B cell (primary cell): ENCODE measurements at regions not wholly inside any gene's neighbourhood (a gene's known extent, or its start where the extent isn't known, plus 50 kb on each side); places are given as distances from the start of the nearest gene placed in this dataset.

ENCODE experiments used
- EZH2 ChIP-seq: IDR thresholded peaks from 2 replicates; pipeline ENCODE4 v1.6.1; 2012; ENCODE audit warnings: borderline replicate concordance, low read depth, mild to moderate bottlenecking, moderate library complexity, low read length; ENCODE audit not compliant: insufficient read depth, poor library complexity, severe bottlenecking
- TF ChIP-seq, protein P1 (sequence below): fragments of 200-600 bp; IDR thresholded peaks from one replicate; pipeline ENCODE4 v1.8.0; 2022; ENCODE audit warnings: antibody characterized with exemption, mild to moderate bottlenecking

DNA sequence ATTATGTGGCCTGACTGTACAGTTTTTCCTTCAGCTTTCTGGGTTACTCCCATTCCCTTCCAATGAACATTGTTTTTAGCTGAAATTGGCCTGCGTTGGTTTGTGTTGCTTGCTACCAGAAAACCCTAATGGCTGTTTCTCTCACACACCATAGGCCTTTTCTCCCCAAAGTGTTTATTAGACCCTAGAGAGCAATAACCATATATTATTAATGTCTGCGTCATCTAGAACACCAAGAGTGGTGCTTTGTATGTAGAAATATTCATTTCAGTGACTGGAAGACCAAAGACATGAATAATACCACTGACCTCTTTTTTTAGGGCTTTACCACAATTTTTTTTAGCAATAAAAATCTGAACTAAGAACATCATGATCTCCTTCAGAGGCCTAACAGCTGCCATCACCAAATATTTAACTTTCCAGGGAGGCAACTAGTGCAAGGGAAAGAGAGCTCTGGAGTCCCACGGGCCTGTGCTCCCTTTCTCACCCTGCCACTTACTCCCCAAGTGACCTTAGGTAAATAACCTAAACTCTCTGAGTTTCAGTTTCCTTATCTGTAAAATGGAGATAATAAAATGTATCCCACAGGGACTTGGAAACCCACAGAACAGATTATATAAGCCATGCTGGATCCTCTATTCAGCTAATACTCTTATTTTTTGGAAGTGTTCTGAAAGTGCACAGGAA lies 201.9 kb upstream of the ISL1 start:
- TF ChIP-seq, protein P1, sequence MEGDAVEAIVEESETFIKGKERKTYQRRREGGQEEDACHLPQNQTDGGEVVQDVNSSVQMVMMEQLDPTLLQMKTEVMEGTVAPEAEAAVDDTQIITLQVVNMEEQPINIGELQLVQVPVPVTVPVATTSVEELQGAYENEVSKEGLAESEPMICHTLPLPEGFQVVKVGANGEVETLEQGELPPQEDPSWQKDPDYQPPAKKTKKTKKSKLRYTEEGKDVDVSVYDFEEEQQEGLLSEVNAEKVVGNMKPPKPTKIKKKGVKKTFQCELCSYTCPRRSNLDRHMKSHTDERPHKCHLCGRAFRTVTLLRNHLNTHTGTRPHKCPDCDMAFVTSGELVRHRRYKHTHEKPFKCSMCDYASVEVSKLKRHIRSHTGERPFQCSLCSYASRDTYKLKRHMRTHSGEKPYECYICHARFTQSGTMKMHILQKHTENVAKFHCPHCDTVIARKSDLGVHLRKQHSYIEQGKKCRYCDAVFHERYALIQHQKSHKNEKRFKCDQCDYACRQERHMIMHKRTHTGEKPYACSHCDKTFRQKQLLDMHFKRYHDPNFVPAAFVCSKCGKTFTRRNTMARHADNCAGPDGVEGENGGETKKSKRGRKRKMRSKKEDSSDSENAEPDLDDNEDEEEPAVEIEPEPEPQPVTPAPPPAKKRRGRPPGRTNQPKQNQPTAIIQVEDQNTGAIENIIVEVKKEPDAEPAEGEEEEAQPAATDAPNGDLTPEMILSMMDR, result no peak
- no peak for TF ChIP-seq EZH2
